ENCODE measurements at regions not wholly inside any gene's neighbourhood (a gene's known extent, or its start where the extent isn't known, plus 50 kb on each side); places are given as distances from the start of the nearest gene placed in this dataset.

- Mint-ChIP-seq H3K4me3 (no peak overlapping the region), H3K4me1 (ENCODE audit: low read depth) (no peaks in the 10 kb centered on the region), H3K27ac (no peak overlapping the region), H3K27me3 (no peaks in the 10 kb centered on the region), H3K9me3 (peaks cover 13% of the 10 kb centered on the region), H3K36me3 (ENCODE audit: low read depth) (no peaks in the 10 kb centered on the region)
- no peak for DNase-seq
Observed at GRCh38 chr4:138540056-138540800, 298.1 kb upstream of the SLC7A11 start.

- Mint-ChIP-seq H3K27ac (no peak overlapping the region), H3K27me3 (no peaks in the 10 kb centered on the region), H3K4me3 (no peak overlapping the region), H3K36me3 (ENCODE audit: low read depth) (no peaks in the 10 kb centered on the region), H3K4me1 (ENCODE audit: low read depth) (no peaks in the 10 kb centered on the region), H3K9me3 (peaks cover 11% of the 10 kb centered on the region)
- DNase-seq, result no peak
Observed at GRCh38 chr4:138538743-138539142, 296.6 kb upstream of the SLC7A11 start.

- Mint-ChIP-seq H3K9me3 (peaks cover 10% of the 10 kb centered on the region), H3K4me1 (ENCODE audit: low read depth) (no peaks in the 10 kb centered on the region)
Observed at GRCh38 chr4:138537731-138538490, 295.8 kb upstream of the SLC7A11 start.

GRCh38 chr4:138535316-138535715 is 293.2 kb upstream of the SLC7A11 start:
- Mint-ChIP-seq H3K36me3 (ENCODE audit: low read depth) (no peaks in the 10 kb centered on the region), H3K4me3 (no peak overlapping the region), H3K27ac (no peak overlapping the region), H3K27me3 (no peaks in the 10 kb centered on the region), H3K4me1 (ENCODE audit: low read depth) (no peaks in the 10 kb centered on the region), H3K9me3 (peaks cover 20% of the 10 kb centered on the region)
- DNase-seq, result no peak

More at GRCh38 chr4:138537731-138538490, 295.8 kb upstream of the SLC7A11 start:
- Mint-ChIP-seq H3K27me3 (no peaks in the 10 kb centered on the region), H3K27ac (no peak overlapping the region), H3K36me3 (ENCODE audit: low read depth) (no peaks in the 10 kb centered on the region), H3K4me3 (no peak overlapping the region)
- no peak for DNase-seq

- no peaks in the 10 kb centered on the region for H3K36me3 Mint-ChIP-seq (ENCODE audit: low read depth)
- H3K27me3 Mint-ChIP-seq, result no peaks in the 10 kb centered on the region
- H3K27ac Mint-ChIP-seq, result no peak overlapping the region
- no peaks in the 10 kb centered on the region for H3K4me1 Mint-ChIP-seq (ENCODE audit: low read depth)
- peaks cover 2% of the 10 kb centered on the region for H3K9me3 Mint-ChIP-seq
- no peak for DNase-seq
- H3K4me3 Mint-ChIP-seq, result no peak overlapping the region
Observed at GRCh38 chr4:138522366-138522765, 280.2 kb upstream of the SLC7A11 start.

GRCh38 chr4:138521809-138522208 is 279.7 kb upstream of the SLC7A11 start:
- no peak for DNase-seq
- Mint-ChIP-seq H3K9me3 (peaks cover 2% of the 10 kb centered on the region), H3K27me3 (no peaks in the 10 kb centered on the region), H3K27ac (no peak overlapping the region), H3K4me3 (no peak overlapping the region), H3K36me3 (ENCODE audit: low read depth) (no peaks in the 10 kb centered on the region), H3K4me1 (ENCODE audit: low read depth) (no peaks in the 10 kb centered on the region)

GRCh38 chr4:138519436-138519835 is 277.3 kb upstream of the SLC7A11 start:
- Mint-ChIP-seq H3K27me3 (no peaks in the 10 kb centered on the region), H3K9me3 (no peaks in the 10 kb centered on the region), H3K4me3 (no peak overlapping the region), H3K27ac (no peak overlapping the region), H3K36me3 (ENCODE audit: low read depth) (no peaks in the 10 kb centered on the region), H3K4me1 (ENCODE audit: low read depth) (no peaks in the 10 kb centered on the region)
- no peak for DNase-seq

- Mint-ChIP-seq H3K36me3 (ENCODE audit: low read depth) (no peaks in the 10 kb centered on the region), H3K27me3 (no peaks in the 10 kb centered on the region), H3K9me3 (peaks cover 2% of the 10 kb centered on the region), H3K27ac (no peak overlapping the region), H3K4me3 (no peak overlapping the region), H3K4me1 (ENCODE audit: low read depth) (no peaks in the 10 kb centered on the region)
- no peak for DNase-seq
Observed at GRCh38 chr4:138513535-138513934, 271.4 kb upstream of the SLC7A11 start.

- Mint-ChIP-seq H3K4me3 (no peak overlapping the region), H3K9me3 (peaks cover 2% of the 10 kb centered on the region), H3K36me3 (ENCODE audit: low read depth) (no peaks in the 10 kb centered on the region), H3K27me3 (no peaks in the 10 kb centered on the region), H3K27ac (no peak overlapping the region), H3K4me1 (ENCODE audit: low read depth) (no peaks in the 10 kb centered on the region)
- no peak for DNase-seq
Observed at GRCh38 chr4:138512756-138513155, 270.6 kb upstream of the SLC7A11 start.

- Mint-ChIP-seq H3K4me1 (ENCODE audit: low read depth) (no peaks in the 10 kb centered on the region), H3K9me3 (peaks cover 2% of the 10 kb centered on the region), H3K4me3 (no peak overlapping the region), H3K36me3 (ENCODE audit: low read depth) (no peaks in the 10 kb centered on the region), H3K27ac (no peak overlapping the region), H3K27me3 (no peaks in the 10 kb centered on the region)
- DNase-seq, result no peak
Observed at GRCh38 chr4:138510053-138510452, 267.9 kb upstream of the SLC7A11 start.

- Mint-ChIP-seq H3K27ac (no peak overlapping the region), H3K27me3 (no peaks in the 10 kb centered on the region), H3K36me3 (ENCODE audit: low read depth) (no peaks in the 10 kb centered on the region), H3K4me3 (no peak overlapping the region), H3K9me3 (peaks cover 3% of the 10 kb centered on the region), H3K4me1 (ENCODE audit: low read depth) (no peaks in the 10 kb centered on the region)
- no peak for DNase-seq
Observed at GRCh38 chr4:138509346-138509745, 267.2 kb upstream of the SLC7A11 start.

- H3K4me3 Mint-ChIP-seq, result no peak overlapping the region
- no peaks in the 10 kb centered on the region for H3K36me3 Mint-ChIP-seq (ENCODE audit: low read depth)
- H3K9me3 Mint-ChIP-seq, result peaks cover 6% of the 10 kb centered on the region
- DNase-seq, result no peak
- H3K27ac Mint-ChIP-seq, result no peak overlapping the region
- H3K4me1 Mint-ChIP-seq (ENCODE audit: low read depth), result no peaks in the 10 kb centered on the region
- H3K27me3 Mint-ChIP-seq, result no peaks in the 10 kb centered on the region
Observed at GRCh38 chr4:138507522-138507921, 265.4 kb upstream of the SLC7A11 start.

- Mint-ChIP-seq H3K36me3 (ENCODE audit: low read depth) (no peaks in the 10 kb centered on the region), H3K4me3 (no peak overlapping the region), H3K9me3 (peaks cover 11% of the 10 kb centered on the region), H3K27ac (no peak overlapping the region), H3K27me3 (no peaks in the 10 kb centered on the region), H3K4me1 (ENCODE audit: low read depth) (no peaks in the 10 kb centered on the region)
- no peak for DNase-seq
Observed at GRCh38 chr4:138501614-138502013, 259.5 kb upstream of the SLC7A11 start.

- Mint-ChIP-seq H3K36me3 (ENCODE audit: low read depth) (no peaks in the 10 kb centered on the region), H3K27me3 (no peaks in the 10 kb centered on the region), H3K27ac (no peak overlapping the region), H3K4me3 (no peak overlapping the region), H3K9me3 (peaks cover 11% of the 10 kb centered on the region), H3K4me1 (ENCODE audit: low read depth) (no peaks in the 10 kb centered on the region)
- DNase-seq, result no peak
Observed at GRCh38 chr4:138500869-138501268, 258.7 kb upstream of the SLC7A11 start.

- Mint-ChIP-seq H3K27ac (no peak overlapping the region), H3K4me3 (no peak overlapping the region), H3K4me1 (ENCODE audit: low read depth) (no peaks in the 10 kb centered on the region), H3K9me3 (peaks cover 11% of the 10 kb centered on the region), H3K36me3 (ENCODE audit: low read depth) (no peaks in the 10 kb centered on the region), H3K27me3 (no peaks in the 10 kb centered on the region)
- no peak for DNase-seq
Observed at GRCh38 chr4:138499627-138500026, 257.5 kb upstream of the SLC7A11 start.
